Neural progenitor cell (in vitro differentiated cells): ENCODE measurements at regions not wholly inside any gene's neighbourhood (a gene's known extent, or its start where the extent isn't known, plus 50 kb on each side); places are given as distances from the start of the nearest gene placed in this dataset.

Experiments used
- CTCF ChIP-seq: fragments of 200-600 bp; sonication (generic); IDR thresholded peaks from 2 replicates; pipeline ENCODE4 v1.5.1; 2017; ENCODE audit warnings: antibody characterized with exemption, mild to moderate bottlenecking
- EZH2phosphoT487 ChIP-seq: fragments of 200-600 bp; sonication (generic); IDR thresholded peaks from 2 replicates; pipeline ENCODE4 v1.6.1; 2017; ENCODE audit warnings: antibody characterized with exemption

GRCh38 chr13:22926748-22927400 lies 253.9 kb upstream of the SGCG start:
- TF ChIP-seq CTCF: no peak
- no peak for TF ChIP-seq EZH2phosphoT487
